OCI-LY3 (cell line): ENCODE measurements at regions not wholly inside any gene's neighbourhood (a gene's known extent, or its start where the extent isn't known, plus 50 kb on each side); places are given as distances from the start of the nearest gene placed in this dataset.

Experiments
- CTCF ChIP-seq: fragments of 200-600, 300-600 bp; sonication (generic); IDR thresholded peaks from 2 replicates; pipeline ENCODE4 v1.5.1; 2014; ENCODE audit warnings: antibody characterized with exemption, low read length, low read depth
- EZH2phosphoT487 ChIP-seq: fragments of 200-600 bp; shearing (Covaris generic); IDR thresholded peaks from 2 replicates; pipeline ENCODE4 v1.6.1; 2018; ENCODE audit warnings: antibody characterized with exemption, mixed run types, low read depth

DNA sequence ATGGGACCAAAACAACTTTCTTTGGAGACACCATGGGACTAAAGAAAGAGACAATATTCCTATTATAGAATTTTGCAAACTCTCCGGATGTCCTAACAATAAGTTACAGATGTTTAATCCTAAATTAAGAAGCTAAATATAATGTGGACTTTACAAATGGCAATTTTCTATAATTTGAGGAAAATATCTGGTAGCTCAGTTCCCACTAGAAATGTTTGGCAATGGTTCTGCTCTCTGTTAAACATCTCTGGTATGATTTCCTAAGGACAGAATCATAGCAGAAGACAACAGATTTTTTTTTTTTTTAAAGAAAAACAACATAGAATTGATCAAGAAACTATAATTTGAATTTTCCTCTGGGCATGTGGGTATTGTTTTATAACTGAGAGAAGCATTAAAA is 232.8 kb downstream of the ENC1 start:
- TF ChIP-seq CTCF = no peak
- TF ChIP-seq EZH2phosphoT487 = no peak
